ENCODE measurements at regions not wholly inside any gene's neighbourhood (a gene's known extent, or its start where the extent isn't known, plus 50 kb on each side); places are given as distances from the start of the nearest gene placed in this dataset.

DNA sequence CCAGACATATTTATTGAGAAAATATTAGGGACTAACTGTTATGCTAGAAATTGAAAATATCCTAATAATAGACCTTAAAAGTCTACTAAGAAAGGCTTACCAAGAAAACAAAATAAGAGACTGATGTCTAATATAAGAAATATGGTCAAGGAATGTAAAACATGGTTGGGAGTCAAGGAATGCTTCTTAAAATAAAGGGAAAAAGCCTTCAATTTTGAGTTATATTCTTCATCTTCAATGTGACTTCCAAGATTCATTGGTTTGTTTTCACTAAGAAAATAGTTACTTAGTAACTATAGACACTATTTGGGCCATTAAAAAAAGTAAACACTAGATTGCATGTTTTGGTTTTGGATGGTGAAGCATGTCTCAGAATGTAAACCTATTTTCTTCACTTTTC, 88.1 kb upstream of the ETV6 start:
- no peaks in the 10 kb centered on the region for H3K9me3 ChIP-seq (replicated peaks; ENCODE audit: control insufficient read depth, insufficient read depth, low read length)
- DNase-seq (ENCODE audit: low read depth, low spot score), result no peak
- no peaks in the 10 kb centered on the region for H4K20me1 ChIP-seq (replicated peaks; ENCODE audit: control insufficient read depth, extremely low read depth, insufficient read depth, low read length)
- POLR2A ChIA-PET, result no interaction called here
- H3K4me1 ChIP-seq (ENCODE audit: control insufficient read depth, extremely low read depth, insufficient read depth, low read length), result no peaks in the 10 kb centered on the region
- H3K27ac ChIP-seq (ENCODE audit: insufficient read depth, low read depth, low read length), result no peak overlapping the region
- H3K79me2 ChIP-seq (ENCODE audit: control insufficient read depth, insufficient read depth, low read length), result no peaks in the 10 kb centered on the region
- CTCF ChIA-PET, result interaction anchor here (1.3 kb wide), 1 partner anchor 472 kb away, joined by 4 read pairs; no protein-coding TSS in a partner anchor
- H2AFZ ChIP-seq (ENCODE audit: low read depth, low read length), result no peak overlapping the region
- H3K4me3 ChIP-seq (replicated peaks in 1 of 3; ENCODE audit: insufficient read depth in 1 of 3, low read depth in 1 of 3, low read length in 3 of 3), result no peak overlapping the region
- dilution Hi-C loops (cut with MboI; ENCODE audit: extremely low pct_ligation_motif_present, low sequenced_read_pairs) (no loop called here), intact Hi-C loops (cut with micrococcal nuclease) (no loop called here)
- no peak overlapping the region for H3K9ac ChIP-seq (replicated peaks; ENCODE audit: extremely low read depth, insufficient read depth, low read length)
- no peak overlapping the region for H3K4me2 ChIP-seq (ENCODE audit: insufficient read depth, low read length)
- H3K27me3 ChIP-seq (ENCODE audit: control insufficient read depth in 2 of 2, insufficient read depth in 2 of 2, low read length in 2 of 2), result peaks cover 23 to 28% of the 10 kb centered on the region in 2 experiments
- H3K36me3 ChIP-seq (ENCODE audit: control insufficient read depth in 2 of 2, extremely low read depth in 1 of 2, insufficient read depth in 2 of 2, low read length in 2 of 2), result no peaks in the 10 kb centered on the region
- TF ChIP-seq POLR2AphosphoS5 (IDR thresholded peaks at IDR 0.05; ENCODE audit: insufficient read depth, low read depth, low read length) (no peak), MYC (IDR thresholded peaks at IDR 0.05; ENCODE audit: low read depth, low read length) (no peak), FOS (IDR thresholded peaks at IDR 0.05; ENCODE audit: borderline replicate concordance, insufficient read depth, low read length) (no peak), EZH2 (IDR thresholded peaks at IDR 0.05; ENCODE audit: borderline replicate concordance, low read depth, low read length, severe bottlenecking) (no peak), GATA2 (IDR thresholded peaks at IDR 0.05; ENCODE audit: insufficient read depth, insufficient read length, low read depth, low read length) (no peak)
- H3K9me1 ChIP-seq (replicated peaks; ENCODE audit: control insufficient read depth, extremely low read depth, insufficient read depth, low read length), result no peaks in the 10 kb centered on the region
- BruUV-seq (replicated peaks), result no TSS peak
- FAIRE-seq, result no peak

DNA sequence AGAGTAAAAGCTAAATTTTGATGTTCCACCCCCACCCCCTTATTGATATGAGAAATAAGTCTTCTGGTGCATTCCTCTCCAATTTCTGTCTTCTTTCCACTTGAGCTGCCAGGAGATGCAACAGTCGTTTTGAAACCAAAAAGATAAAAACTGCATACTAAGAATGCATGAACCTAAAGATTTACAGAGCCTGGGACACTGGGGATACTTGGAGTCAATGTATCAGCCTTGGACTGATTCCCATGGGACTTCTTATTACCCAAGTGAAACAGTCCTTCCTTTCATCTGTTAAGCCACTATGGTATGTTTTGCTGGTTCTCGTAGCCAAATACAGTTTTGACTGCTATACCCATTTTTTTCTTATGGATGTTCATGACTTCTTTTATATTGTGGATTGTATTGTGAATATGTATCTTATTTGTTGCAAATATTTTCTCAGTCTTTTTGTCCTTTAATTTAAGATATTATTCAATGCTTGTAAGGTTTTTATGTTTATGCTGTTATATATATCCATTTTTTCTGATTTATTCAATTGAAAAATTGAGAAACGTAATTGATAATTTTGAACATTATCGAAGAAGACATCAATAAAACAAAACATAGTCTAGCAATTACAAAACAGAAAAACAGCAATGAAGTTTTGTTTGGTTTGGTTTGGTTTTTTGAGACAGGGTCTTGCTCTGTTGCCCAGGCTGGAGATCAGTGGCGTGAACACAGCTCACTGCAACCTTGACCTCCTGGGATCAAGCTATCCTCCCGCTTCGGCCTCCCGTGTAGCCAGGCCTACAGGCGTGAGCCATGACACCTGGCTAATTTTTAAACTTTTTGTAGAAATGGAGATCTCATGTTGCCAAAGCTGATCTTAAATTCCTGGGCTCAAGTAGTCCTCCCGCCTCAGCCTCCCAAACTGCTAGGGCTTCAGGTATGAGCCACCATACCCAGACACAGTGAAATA, 85.4 kb upstream of the ETV6 start:
- Histone ChIP-seq H3K9me1 (replicated peaks; ENCODE audit: control insufficient read depth, extremely low read depth, insufficient read depth, low read length) (no peaks in the 10 kb centered on the region), H2AFZ (ENCODE audit: low read depth, low read length) (no peak overlapping the region), H3K4me3 (replicated peaks in 1 of 3; ENCODE audit: insufficient read depth in 1 of 3, low read depth in 1 of 3, low read length in 3 of 3) (no peak overlapping the region), H3K79me2 (ENCODE audit: control insufficient read depth, insufficient read depth, low read length) (no peaks in the 10 kb centered on the region), H3K27ac (ENCODE audit: insufficient read depth, low read depth, low read length) (no peak overlapping the region), H3K9ac (replicated peaks; ENCODE audit: extremely low read depth, insufficient read depth, low read length) (no peak overlapping the region), H4K20me1 (replicated peaks; ENCODE audit: control insufficient read depth, extremely low read depth, insufficient read depth, low read length) (no peaks in the 10 kb centered on the region), H3K4me2 (ENCODE audit: insufficient read depth, low read length) (no peak overlapping the region), H3K36me3 (ENCODE audit: control insufficient read depth in 2 of 2, extremely low read depth in 1 of 2, insufficient read depth in 2 of 2, low read length in 2 of 2) (no peaks in the 10 kb centered on the region), H3K4me1 (ENCODE audit: control insufficient read depth, extremely low read depth, insufficient read depth, low read length) (no peaks in the 10 kb centered on the region), H3K27me3 (ENCODE audit: control insufficient read depth in 2 of 2, insufficient read depth in 2 of 2, low read length in 2 of 2) (peaks cover 16 to 17% of the 10 kb centered on the region in 2 experiments), H3K9me3 (replicated peaks; ENCODE audit: control insufficient read depth, insufficient read depth, low read length) (no peaks in the 10 kb centered on the region)
- dilution Hi-C loops (cut with MboI; ENCODE audit: extremely low pct_ligation_motif_present, low sequenced_read_pairs) (no loop called here), intact Hi-C loops (cut with micrococcal nuclease) (no loop called here)
- ChIA-PET POLR2A (no interaction called here), CTCF (interaction anchor here (1.0 kb wide), 1 partner anchor 469 kb away, joined by 6 read pairs; no protein-coding TSS in a partner anchor)
- BruUV-seq (replicated peaks), result no TSS peak
- DNase-seq (ENCODE audit: low read depth, low spot score) (no peak), FAIRE-seq (peak; percentile 48)
- TF ChIP-seq EZH2 (IDR thresholded peaks at IDR 0.05; ENCODE audit: borderline replicate concordance, low read depth, low read length, severe bottlenecking), result no peak
- TF ChIP-seq GATA2 (IDR thresholded peaks at IDR 0.05; ENCODE audit: insufficient read depth, insufficient read length, low read depth, low read length), result no peak
- TF ChIP-seq MYC (IDR thresholded peaks at IDR 0.05; ENCODE audit: low read depth, low read length), result no peak
- no peak for TF ChIP-seq JUN (IDR thresholded peaks at IDR 0.05; ENCODE audit: borderline replicate concordance, insufficient read depth, insufficient read length, low read depth)
- no peak for TF ChIP-seq FOS (IDR thresholded peaks at IDR 0.05; ENCODE audit: borderline replicate concordance, insufficient read depth, low read length)
- TF ChIP-seq, protein P1, sequence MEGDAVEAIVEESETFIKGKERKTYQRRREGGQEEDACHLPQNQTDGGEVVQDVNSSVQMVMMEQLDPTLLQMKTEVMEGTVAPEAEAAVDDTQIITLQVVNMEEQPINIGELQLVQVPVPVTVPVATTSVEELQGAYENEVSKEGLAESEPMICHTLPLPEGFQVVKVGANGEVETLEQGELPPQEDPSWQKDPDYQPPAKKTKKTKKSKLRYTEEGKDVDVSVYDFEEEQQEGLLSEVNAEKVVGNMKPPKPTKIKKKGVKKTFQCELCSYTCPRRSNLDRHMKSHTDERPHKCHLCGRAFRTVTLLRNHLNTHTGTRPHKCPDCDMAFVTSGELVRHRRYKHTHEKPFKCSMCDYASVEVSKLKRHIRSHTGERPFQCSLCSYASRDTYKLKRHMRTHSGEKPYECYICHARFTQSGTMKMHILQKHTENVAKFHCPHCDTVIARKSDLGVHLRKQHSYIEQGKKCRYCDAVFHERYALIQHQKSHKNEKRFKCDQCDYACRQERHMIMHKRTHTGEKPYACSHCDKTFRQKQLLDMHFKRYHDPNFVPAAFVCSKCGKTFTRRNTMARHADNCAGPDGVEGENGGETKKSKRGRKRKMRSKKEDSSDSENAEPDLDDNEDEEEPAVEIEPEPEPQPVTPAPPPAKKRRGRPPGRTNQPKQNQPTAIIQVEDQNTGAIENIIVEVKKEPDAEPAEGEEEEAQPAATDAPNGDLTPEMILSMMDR (IDR thresholded peaks at IDR 0.05; ENCODE audit: extremely low read depth in 1 of 2, insufficient read depth in 1 of 2, low read depth in 1 of 2, low read length in 2 of 2), result no peak
- TF ChIP-seq, protein P2, sequence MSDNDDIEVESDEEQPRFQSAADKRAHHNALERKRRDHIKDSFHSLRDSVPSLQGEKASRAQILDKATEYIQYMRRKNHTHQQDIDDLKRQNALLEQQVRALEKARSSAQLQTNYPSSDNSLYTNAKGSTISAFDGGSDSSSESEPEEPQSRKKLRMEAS (IDR thresholded peaks at IDR 0.05; ENCODE audit: insufficient read depth, insufficient read length), result no peak
- no peak for TF ChIP-seq POLR2A (IDR thresholded peaks at IDR 0.05; ENCODE audit: low read depth, low read length)
- TF ChIP-seq POLR2AphosphoS5 (IDR thresholded peaks at IDR 0.05; ENCODE audit: insufficient read depth, low read depth, low read length), result no peak

Measured in endothelial cell of umbilical vein (primary cell).